NCI-H510A (cell line): ENCODE measurements at regions not wholly inside any gene's neighbourhood (a gene's known extent, or its start where the extent isn't known, plus 50 kb on each side); places are given as distances from the start of the nearest gene placed in this dataset.

Experiments used
- DNase-seq: peaks from one replicate; lab custom pipeline; 2025; lab: John Stamatoyannopoulos, UW

DNA sequence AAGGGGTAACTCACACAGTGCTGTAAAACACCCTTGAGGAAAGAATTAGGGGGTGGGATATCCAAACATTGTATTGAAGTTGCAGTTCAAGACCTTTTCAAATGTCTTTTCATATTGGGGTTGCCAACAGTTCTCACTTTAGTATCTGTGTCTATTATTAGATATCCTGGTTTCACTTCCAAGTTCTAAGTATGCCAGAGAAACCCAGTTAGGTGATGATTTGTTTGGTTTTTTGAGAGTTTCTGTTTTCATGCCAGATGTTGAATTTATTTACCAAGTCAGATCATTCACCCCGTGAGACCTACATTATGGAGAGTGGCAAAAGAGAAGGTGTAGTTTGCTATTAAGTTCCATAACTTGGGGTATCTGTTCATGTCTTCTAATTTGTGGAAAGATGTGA, 64.5 kb downstream of the C9orf152 start:
- DNase-seq = no peak

DNA sequence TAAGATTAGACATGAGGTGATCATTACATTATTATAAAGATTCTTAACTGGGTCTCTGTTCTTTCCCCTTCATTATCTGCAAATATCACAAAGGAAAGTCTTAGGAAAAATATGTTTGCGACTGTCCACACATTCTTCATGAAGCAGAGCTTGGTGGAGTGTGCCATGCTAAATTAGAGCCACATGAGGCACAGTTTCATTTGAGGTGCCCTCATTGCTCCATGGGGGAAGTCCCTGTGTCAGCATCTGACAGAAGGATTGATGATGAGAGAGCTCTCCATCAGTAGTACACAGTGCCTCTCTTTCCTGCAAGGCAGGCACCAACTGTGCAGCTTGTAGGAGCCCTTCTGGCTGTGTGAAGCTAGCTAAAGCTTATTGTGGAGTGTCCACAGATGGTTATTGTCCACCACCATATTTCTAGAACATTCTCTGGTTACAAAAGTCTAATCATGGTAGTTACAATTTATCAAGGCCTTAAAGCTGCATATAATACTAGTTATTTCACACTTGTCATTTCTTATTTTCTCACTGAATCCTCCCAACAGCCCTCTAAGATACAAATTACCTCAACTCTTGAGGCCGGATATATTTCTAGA, 63.9 kb downstream of the C9orf152 start:
- DNase-seq = no peak

DNA sequence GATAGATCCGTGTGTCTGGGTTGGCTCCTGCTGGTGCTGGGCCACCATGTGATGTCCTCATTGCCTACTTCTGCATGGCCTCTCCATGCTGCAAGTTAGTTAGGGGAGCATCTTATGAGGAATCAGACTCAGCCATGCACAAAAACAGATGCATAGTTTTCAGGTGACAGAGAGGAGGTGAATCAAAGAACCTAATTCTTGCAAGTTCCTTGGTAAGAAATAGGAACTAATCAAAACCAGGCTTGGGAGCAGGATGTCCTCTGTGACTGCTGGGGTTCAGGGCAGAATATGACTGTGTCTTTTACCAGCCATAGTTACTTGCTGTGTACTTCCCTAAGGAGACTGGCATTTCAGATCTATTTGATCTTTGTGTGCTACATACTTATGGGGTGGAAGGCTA, 61.6 kb downstream of the C9orf152 start:
- no peak for DNase-seq

DNA sequence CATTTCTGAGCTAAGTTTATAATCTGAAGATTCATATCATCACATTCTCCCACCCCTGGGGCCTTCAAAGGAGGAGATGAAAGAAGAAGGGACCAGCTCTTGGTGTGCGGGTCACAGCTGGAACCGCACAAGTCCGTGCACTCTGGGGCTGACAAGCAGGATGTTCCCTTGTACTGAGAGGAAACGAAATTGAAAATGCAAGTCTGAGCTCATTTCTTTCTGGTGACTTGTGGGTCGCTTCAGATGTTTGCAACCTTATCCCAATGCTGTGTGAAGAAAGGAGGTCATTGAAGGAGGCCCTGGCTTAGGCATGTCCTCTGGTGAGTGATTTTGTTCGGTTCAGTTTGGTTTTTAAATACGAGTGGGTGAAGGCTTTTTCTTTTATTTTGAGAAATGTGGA, 59.6 kb downstream of the C9orf152 start:
- DNase-seq = no peak

DNA sequence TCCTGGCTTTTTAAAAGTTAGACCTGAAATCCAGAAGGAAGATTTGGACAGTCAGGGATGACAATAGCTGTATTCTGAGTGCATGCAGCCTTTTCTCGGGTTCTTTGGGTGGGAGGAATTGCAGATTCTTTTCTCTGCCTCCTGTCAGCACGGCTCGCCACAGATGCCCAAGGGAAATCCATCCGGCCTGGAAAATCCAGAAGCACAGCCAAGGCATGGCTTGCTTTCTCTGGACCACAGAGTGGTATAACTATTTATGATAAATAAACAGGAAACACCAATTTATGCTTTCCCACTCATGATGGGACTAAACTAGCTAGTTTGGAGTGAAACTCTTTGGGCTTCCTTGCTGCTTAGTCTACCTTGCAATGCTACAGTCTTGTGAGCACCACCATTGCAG, 59.1 kb downstream of the C9orf152 start:
- no peak for DNase-seq
